Heart right ventricle (tissue), 16 donors: ENCODE measurements at regions not wholly inside any gene's neighbourhood (a gene's known extent, or its start where the extent isn't known, plus 50 kb on each side); places are given as distances from the start of the nearest gene placed in this dataset.

Experiments used
- ATAC-seq, 8 donors: fragments of 200-7000 bp; cut with Tn5 transposase; one replicate each; pipeline ENCODE4 v1.9.1; 2020; ENCODE audit warnings: mild to moderate bottlenecking in 8 of 8, moderate library complexity in 8 of 8, moderate number of reproducible peaks in 1 of 8
- DNase-seq, 2 donors: peaks; one replicate each; pipeline ENCODE4 v3.0.0-alpha.2; 2020
- H3K27ac ChIP-seq, 10 donors: fragments of 200-600 bp; sonication (generic) in 2 of 10; one replicate each; pipeline versions ENCODE4 v1.5.0 to v1.8.0; 2020 to 2022; ENCODE audit warnings: mild to moderate bottlenecking in 3 of 10
- H3K27me3 ChIP-seq, 7 donors: fragments of 200-600 bp; one replicate each; pipeline ENCODE4 v1.8.0; 2021 to 2022; ENCODE audit warnings: mild to moderate bottlenecking in 2 of 7
- H3K36me3 ChIP-seq, 9 donors: fragments of 200-600 bp; sonication (generic) in 1 of 9; one replicate each; pipeline versions ENCODE4 v1.5.0 to v1.8.0; 2020 to 2022; ENCODE audit warnings: mild to moderate bottlenecking in 2 of 9
- H3K4me1 ChIP-seq, 9 donors: fragments of 200-600 bp; sonication (generic) in 1 of 9; one replicate each; pipeline versions ENCODE4 v1.5.0 to v1.8.0; 2020 to 2022; ENCODE audit warnings: mild to moderate bottlenecking in 4 of 9
- H3K4me3 ChIP-seq, 10 donors: fragments of 200-600 bp; sonication (generic) in 2 of 10; one replicate each; pipeline versions ENCODE4 v1.5.0 to v1.8.0; 2020 to 2022; ENCODE audit warnings: mild to moderate bottlenecking in 7 of 10, moderate library complexity in 2 of 10
- H3K9me3 ChIP-seq, 11 donors: fragments of 200-600 bp in 10 of 11; sonication (generic) in 2 of 11; one replicate each; pipeline versions ENCODE4 v1.5.0 to v1.8.0; 2013 to 2022; ENCODE audit warnings: mild to moderate bottlenecking in 2 of 11, control low read depth in 1 of 11, moderate library complexity in 1 of 11
- WGBS, 2 donors: extraction: QIAGEN DNeasy Blood & Tissue Kit; methylation state at CpG; one replicate each; pipeline ENCODE4 v1.1.7; 2013; ENCODE audit warnings: inconsistent platforms in 1 of 2; 5-methylcytosine and 5-hydroxymethylcytosine counted together
- intact Hi-C, 10 donors: fragments of 100-400 bp; cut with DNase I; formaldehyde crosslinking; loops; one replicate each; pipeline versions ENCODE4 v1.11.1 to v1.14.2; 2022
- TF ChIP-seq, protein P1 (sequence below), 9 donors: fragments of 200-600 bp; sonication (generic) in 2 of 9; IDR thresholded peaks; one replicate each; pipeline versions ENCODE4 v1.5.0 to v1.8.0; 2021 to 2022; ENCODE audit warnings: antibody characterized with exemption in 9 of 9, mild to moderate bottlenecking in 5 of 9, moderate library complexity in 1 of 9
- donor health status: Arrhythmogenic right ventricular cardiomyopathy.
- donor health status: ischemic (EF 13 %, LVEDD 7.1; RV severe dilation, severe dysfunction).
- donor health status: healthy with polysubstance abuse.
- donor health status: DM: no; HTN: yes; CAD: no.
- donor health status: DM: no; HTN: no; CAD: no.
- donor health status: ischemic (EF 25% LVEDD 6.9; RV normal size, moderate dysfunction).
- donor health status: ischemic (EF 25% LVEDD 5.7; RV mildly dilated, moderate dysfunction).
- donor health status: healthy.
- donor health status: DM: yes; HTN: yes; CAD: no.
- donor health status: Ischemic cardiomyopathy.
- donor health status: ischemic (EF 35%, LVEDD 5.7; RV mildly dilated, moderate dysfunction).
- donor health status: nonischemic (EF 11% LVEDD 7.7; RV severe dilation, severe dysfunction).
- donor health status: DM: yes; HTN: yes; CAD: no.
- donor health status: PGD.
- donor health status: ischemic (EF 29% LVEDD 5.4; RV normal size, mild dysfunction).
- donor health status: nonischemic (EF 23%, LVEDD 6.1; RV moderate dilation, normal function).

DNA sequence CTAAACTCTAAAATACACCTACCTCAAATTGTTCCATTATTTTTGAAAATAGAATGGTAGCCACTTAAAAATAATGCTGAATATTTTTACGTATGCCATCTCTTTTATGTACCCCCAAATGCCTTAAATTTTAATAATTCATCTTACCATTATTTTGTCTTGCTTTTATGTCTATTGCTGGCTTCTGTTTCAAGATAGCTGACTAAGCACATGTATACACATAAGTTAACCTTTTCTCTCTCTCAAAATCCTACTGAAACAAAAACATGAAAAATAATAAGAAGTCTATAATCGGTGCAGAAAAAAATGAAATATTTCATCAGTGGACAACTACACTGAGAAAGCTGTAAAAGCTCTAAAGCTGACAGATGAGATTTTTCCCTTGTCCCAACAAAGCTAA lies 652.0 kb upstream of the ZNF608 start:
- no peaks in the 10 kb centered on the region for H3K27me3 ChIP-seq
- H3K4me1 ChIP-seq = no peaks in the 10 kb centered on the region
- ATAC-seq (no peak), DNase-seq (no peak)
- no peaks in the 10 kb centered on the region for H3K36me3 ChIP-seq
- WGBS, 2 donors = 95 to 97% methylated on average over 2 of the region's 2 CpGs
- intact Hi-C loops = no loop called here
- TF ChIP-seq, protein P1, sequence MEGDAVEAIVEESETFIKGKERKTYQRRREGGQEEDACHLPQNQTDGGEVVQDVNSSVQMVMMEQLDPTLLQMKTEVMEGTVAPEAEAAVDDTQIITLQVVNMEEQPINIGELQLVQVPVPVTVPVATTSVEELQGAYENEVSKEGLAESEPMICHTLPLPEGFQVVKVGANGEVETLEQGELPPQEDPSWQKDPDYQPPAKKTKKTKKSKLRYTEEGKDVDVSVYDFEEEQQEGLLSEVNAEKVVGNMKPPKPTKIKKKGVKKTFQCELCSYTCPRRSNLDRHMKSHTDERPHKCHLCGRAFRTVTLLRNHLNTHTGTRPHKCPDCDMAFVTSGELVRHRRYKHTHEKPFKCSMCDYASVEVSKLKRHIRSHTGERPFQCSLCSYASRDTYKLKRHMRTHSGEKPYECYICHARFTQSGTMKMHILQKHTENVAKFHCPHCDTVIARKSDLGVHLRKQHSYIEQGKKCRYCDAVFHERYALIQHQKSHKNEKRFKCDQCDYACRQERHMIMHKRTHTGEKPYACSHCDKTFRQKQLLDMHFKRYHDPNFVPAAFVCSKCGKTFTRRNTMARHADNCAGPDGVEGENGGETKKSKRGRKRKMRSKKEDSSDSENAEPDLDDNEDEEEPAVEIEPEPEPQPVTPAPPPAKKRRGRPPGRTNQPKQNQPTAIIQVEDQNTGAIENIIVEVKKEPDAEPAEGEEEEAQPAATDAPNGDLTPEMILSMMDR (IDR thresholded peaks at IDR 0.05) = no peak
- H3K27ac ChIP-seq = no peak overlapping the region
- no peak overlapping the region for H3K4me3 ChIP-seq
- peaks cover 0 to 9% (median 0%) of the 10 kb centered on the region in 11 donors for H3K9me3 ChIP-seq

DNA sequence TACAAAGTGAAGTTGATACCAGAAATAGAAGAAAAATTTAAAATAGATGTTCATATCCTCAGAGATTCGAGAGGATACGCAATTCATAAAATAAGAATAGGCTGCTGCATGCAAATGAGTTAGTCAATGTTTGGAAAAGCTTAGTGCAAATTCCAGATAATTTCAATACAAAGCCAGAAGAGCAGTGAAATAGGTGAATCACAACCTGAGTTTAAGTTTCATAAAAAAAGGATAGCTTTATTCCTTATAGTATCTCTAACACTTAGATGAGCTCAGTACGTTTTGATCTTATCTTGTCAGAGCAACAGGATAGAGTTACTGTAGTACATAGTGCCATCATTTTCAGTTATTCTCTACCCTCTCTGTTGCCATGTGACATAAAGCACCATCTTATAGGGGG lies 653.4 kb upstream of the ZNF608 start:
- Histone ChIP-seq H3K4me3 (no peak overlapping the region), H3K27me3 (no peaks in the 10 kb centered on the region), H3K9me3 (peaks cover 0 to 9% (median 0%) of the 10 kb centered on the region in 11 donors), H3K27ac (no peak overlapping the region), H3K4me1 (no peaks in the 10 kb centered on the region), H3K36me3 (no peaks in the 10 kb centered on the region)
- 92 to 95% methylated on average over 3 of the region's 3 CpGs for WGBS, 2 donors
- DNase-seq (no peak), ATAC-seq (no peak)
- intact Hi-C loops = no loop called here
- TF ChIP-seq, protein P1 (IDR thresholded peaks at IDR 0.05) = no peak

DNA sequence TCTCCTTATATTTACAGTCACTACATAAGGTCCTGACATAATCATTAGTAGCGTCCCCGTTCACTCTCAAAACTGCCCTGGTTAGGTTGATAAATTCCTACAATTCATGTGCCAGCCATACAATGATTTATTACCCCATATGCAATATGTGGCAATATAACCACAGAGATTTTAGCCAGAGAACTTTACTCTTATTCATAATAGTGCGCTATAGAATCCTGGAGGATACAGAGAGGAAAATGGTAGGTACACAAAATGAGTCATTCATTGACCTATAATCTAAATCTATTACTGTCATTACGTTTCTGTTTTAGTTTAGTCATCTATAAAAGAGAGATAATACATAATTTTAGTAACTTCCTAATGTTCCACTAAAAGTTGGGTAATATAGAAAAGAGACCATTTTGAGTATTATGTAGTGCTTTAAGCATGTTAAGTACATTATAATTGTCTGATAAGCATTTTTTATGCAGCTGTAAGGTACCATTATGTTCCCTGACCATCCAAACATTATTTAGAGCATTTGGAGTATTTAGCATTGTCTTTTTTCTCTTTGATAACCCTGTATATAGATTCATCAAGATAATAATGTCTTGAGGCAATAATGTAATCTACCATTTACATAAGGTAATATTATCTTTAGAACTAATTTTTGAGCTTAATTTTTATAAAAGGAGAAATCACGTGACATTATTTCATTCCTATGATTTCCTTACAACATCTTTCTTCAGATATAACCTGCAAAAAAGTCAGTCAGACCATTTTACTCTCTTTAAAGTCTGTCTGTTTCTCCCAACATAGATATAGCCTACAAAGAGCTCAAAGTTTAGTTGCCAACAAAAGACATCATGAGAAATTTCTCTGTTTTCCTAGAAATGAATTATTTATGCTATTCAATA lies 655.5 kb upstream of the ZNF608 start:
- Histone ChIP-seq H3K27ac (no peak overlapping the region), H3K4me3 (no peak overlapping the region), H3K36me3 (no peaks in the 10 kb centered on the region), H3K9me3 (peaks cover 0 to 13% (median 0%) of the 10 kb centered on the region in 11 donors), H3K4me1 (no peaks in the 10 kb centered on the region), H3K27me3 (no peaks in the 10 kb centered on the region)
- 75 to 80% methylated on average over 5 of the region's 5 CpGs for WGBS, 2 donors
- intact Hi-C loops = no loop called here
- TF ChIP-seq, protein P1 (IDR thresholded peaks at IDR 0.05) = no peak
- DNase-seq (no peak), ATAC-seq (no peak)

DNA sequence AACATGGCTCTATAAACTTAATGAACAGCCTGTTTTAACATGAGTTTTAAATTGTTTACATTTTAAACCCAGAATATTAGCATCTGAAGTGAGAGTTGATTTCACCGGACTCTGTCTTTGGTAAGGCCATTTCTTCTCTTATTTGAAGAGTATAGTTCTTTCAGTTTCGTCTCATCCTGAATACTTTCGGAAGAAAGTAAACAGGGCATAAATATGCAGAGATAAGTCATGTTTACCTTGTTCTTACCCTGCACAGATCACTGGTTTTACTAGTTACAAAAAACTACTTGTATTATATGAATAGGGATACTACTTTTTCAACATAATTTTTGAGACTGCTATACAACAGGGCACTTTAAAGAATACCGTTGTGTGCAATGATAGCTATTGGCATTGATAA lies 656.3 kb upstream of the ZNF608 start:
- no peaks in the 10 kb centered on the region for H3K27me3 ChIP-seq
- H3K9me3 ChIP-seq = peaks cover 0 to 13% (median 0%) of the 10 kb centered on the region in 11 donors
- intact Hi-C loops = no loop called here
- no peaks in the 10 kb centered on the region for H3K36me3 ChIP-seq
- TF ChIP-seq, protein P1 (IDR thresholded peaks at IDR 0.05) = no peak
- ATAC-seq (no peak), DNase-seq (no peak)
- 84 to 92% methylated on average over 4 of the region's 4 CpGs for WGBS, 2 donors
- H3K4me3 ChIP-seq = no peak overlapping the region
- H3K4me1 ChIP-seq = no peaks in the 10 kb centered on the region
- no peak overlapping the region for H3K27ac ChIP-seq
